HS-27A (cell line): ENCODE measurements at regions not wholly inside any gene's neighbourhood (a gene's known extent, or its start where the extent isn't known, plus 50 kb on each side); places are given as distances from the start of the nearest gene placed in this dataset.

Experiments used
- DNase-seq: peaks from one replicate; pipeline ENCODE4 v3.0.0-alpha.2; 2012; ENCODE audit warnings: low read depth, missing footprints

GRCh38 chr2:219998107-219998506, 370.7 kb downstream of the SLC4A3 start:
- no peak for DNase-seq

- no peak for DNase-seq
Measured at GRCh38 chr2:219998714-219999227, 371.3 kb downstream of the SLC4A3 start.

- no peak for DNase-seq
Measured at GRCh38 chr2:220000080-220000479, 372.6 kb downstream of the SLC4A3 start.

GRCh38 chr2:220000586-220000985, 373.2 kb downstream of the SLC4A3 start:
- DNase-seq = no peak

GRCh38 chr2:220001751-220002150, 374.3 kb downstream of the SLC4A3 start:
- peak; percentile 52 for DNase-seq

GRCh38 chr2:220002251-220002650, 374.8 kb downstream of the SLC4A3 start:
- no peak for DNase-seq

GRCh38 chr2:220002699-220003098, 375.3 kb downstream of the SLC4A3 start:
- DNase-seq = no peak

- DNase-seq = no peak
Measured at GRCh38 chr2:220005362-220005761, 377.9 kb downstream of the SLC4A3 start.

GRCh38 chr2:220006152-220006621, 378.8 kb downstream of the SLC4A3 start:
- DNase-seq = no peak

GRCh38 chr2:220011859-220012258, 384.4 kb downstream of the SLC4A3 start:
- DNase-seq = no peak

- DNase-seq = no peak
Measured at GRCh38 chr2:220014961-220015360, 387.5 kb downstream of the SLC4A3 start.

- DNase-seq = no peak
Measured at GRCh38 chr2:220015576-220015975, 388.1 kb downstream of the SLC4A3 start.

- no peak for DNase-seq
Measured at GRCh38 chr2:220025207-220025606, 397.8 kb downstream of the SLC4A3 start.

GRCh38 chr2:220029013-220029412, 401.6 kb downstream of the SLC4A3 start:
- DNase-seq = no peak

- no peak for DNase-seq
Measured at GRCh38 chr2:220033546-220033945, 406.1 kb downstream of the SLC4A3 start.

GRCh38 chr2:220034426-220035130, 407.1 kb downstream of the SLC4A3 start:
- peak; percentile 38 for DNase-seq

- no peak for DNase-seq
Measured at GRCh38 chr2:220036431-220036830, 409.0 kb downstream of the SLC4A3 start.

- DNase-seq = no peak
Measured at GRCh38 chr2:220040346-220040745, 412.9 kb downstream of the SLC4A3 start.

- no peak for DNase-seq
Measured at GRCh38 chr2:220041447-220041846, 414.0 kb downstream of the SLC4A3 start.

- peak; percentile 34 for DNase-seq
Measured at GRCh38 chr2:220043155-220043989, 415.9 kb downstream of the SLC4A3 start.

- DNase-seq = no peak
Measured at GRCh38 chr2:220043990-220044335, 416.5 kb downstream of the SLC4A3 start.

- DNase-seq = no peak
Measured at GRCh38 chr2:220044383-220044782, 417.0 kb downstream of the SLC4A3 start.

- no peak for DNase-seq
Measured at GRCh38 chr2:220046507-220046906, 419.1 kb downstream of the SLC4A3 start.
